ENCODE measurements at regions not wholly inside any gene's neighbourhood (a gene's known extent, or its start where the extent isn't known, plus 50 kb on each side); places are given as distances from the start of the nearest gene placed in this dataset.

GRCh38 chr19:56993851-56994250, 125.9 kb upstream of the USP29 start:
- TF ChIP-seq CTCF (IDR thresholded peaks at IDR 0.05), result no peak
- TF ChIP-seq ZFX (IDR thresholded peaks at IDR 0.05; ENCODE audit: borderline replicate concordance), result no peak

Measured in 22Rv1 (cell line).